GM23338 (cell line): ENCODE measurements at regions not wholly inside any gene's neighbourhood (a gene's known extent, or its start where the extent isn't known, plus 50 kb on each side); places are given as distances from the start of the nearest gene placed in this dataset.
"Not testable (repeated sequence)": the region's sequence is repeated elsewhere in the genome, so short reads cannot be mapped to it uniquely, and the experiment has no call there.

Source experiments
- ATAC-seq: fragments of 200-7000 bp; cut with Tn5 transposase; 3 replicates; pipeline ENCODE4 v1.9.1; 2020
- DNase-seq: peaks from one replicate; pipeline ENCODE4 v3.0.0-alpha.2; 2015; ENCODE audit warnings: low spot score
- H2AFZ ChIP-seq: fragments of 200-600 bp; sonication (generic); 2 replicates; pipeline ENCODE4 v1.8.0; 2016; ENCODE audit warnings: antibody characterized with exemption, mild to moderate bottlenecking, moderate library complexity
- H3F3A ChIP-seq: fragments of 200-600 bp; sonication (generic); replicated peaks from 2 replicates; pipeline ENCODE4 v1.8.0; 2017; ENCODE audit warnings: antibody characterized with exemption, mixed run types, low read depth
- H3K27ac ChIP-seq: fragments of 200-600 bp; sonication (generic); 2 replicates; pipeline ENCODE4 v1.6.1; 2016; ENCODE audit warnings: low read depth
- H3K27me3 ChIP-seq: fragments of 200-600 bp; sonication (generic); 2 replicates; pipeline ENCODE4 v1.8.0; 2016; ENCODE audit warnings: mild to moderate bottlenecking, mixed run types, moderate library complexity; ENCODE audit not compliant: insufficient read depth
- H3K36me3 ChIP-seq: fragments of 200-600 bp; sonication (generic); 2 replicates; pipeline ENCODE4 v1.8.0; 2016; ENCODE audit warnings: mild to moderate bottlenecking; ENCODE audit not compliant: insufficient read depth
- H3K4me1 ChIP-seq: fragments of 200-600 bp; sonication (generic); 2 replicates; pipeline ENCODE4 v1.8.0; 2016; ENCODE audit warnings: mild to moderate bottlenecking, moderate library complexity; ENCODE audit not compliant: insufficient read depth
- H3K4me2 ChIP-seq: fragments of 200-600 bp; sonication (generic); 2 replicates; pipeline ENCODE4 v1.7.1; 2017; ENCODE audit warnings: mixed run types
- H3K4me3 ChIP-seq: fragments of 200-600 bp; sonication (generic); 2 replicates; pipeline ENCODE4 v1.6.1; 2016; ENCODE audit warnings: mixed run types
- H3K79me2 ChIP-seq: fragments of 200-600 bp; sonication (generic); replicated peaks from 2 replicates; pipeline ENCODE4 v1.8.0; 2017; ENCODE audit warnings: mild to moderate bottlenecking; ENCODE audit not compliant: insufficient read depth
- H3K9me2 ChIP-seq: fragments of 200-600 bp; sonication (generic); 2 replicates; pipeline ENCODE4 v1.8.0; 2017; ENCODE audit not compliant: insufficient read depth
- H4K20me1 ChIP-seq: fragments of 200-600 bp; sonication (generic); replicated peaks from 2 replicates; pipeline ENCODE4 v1.8.0; 2017; ENCODE audit warnings: mild to moderate bottlenecking; ENCODE audit not compliant: insufficient read depth
- H3K27ac Mint-ChIP-seq: 2 replicates; pipeline ENCODE4 v1.8.0; 2020; ENCODE audit warnings: inconsistent platforms, mild to moderate bottlenecking, moderate library complexity, mixed read lengths
- H3K27me3 Mint-ChIP-seq: 3 replicates; pipeline ENCODE4 v1.8.0; 2022; ENCODE audit warnings: low read depth, mild to moderate bottlenecking, moderate library complexity, mixed read lengths, inconsistent platforms; ENCODE audit not compliant: insufficient read depth, poor library complexity
- H3K36me3 Mint-ChIP-seq: 3 replicates; pipeline ENCODE4 v1.8.0; 2021; ENCODE audit warnings: low read depth, mild to moderate bottlenecking, inconsistent platforms, moderate library complexity, mixed read lengths
- H3K4me1 Mint-ChIP-seq: 3 replicates; pipeline ENCODE4 v1.8.0; 2020; ENCODE audit warnings: mild to moderate bottlenecking, inconsistent platforms, mixed read lengths
- H3K4me3 Mint-ChIP-seq: 3 replicates; pipeline ENCODE4 v1.8.0; 2021; ENCODE audit warnings: moderate library complexity, mild to moderate bottlenecking, inconsistent platforms, mixed read lengths
- H3K9me3 Mint-ChIP-seq: 3 replicates; pipeline ENCODE4 v1.8.0; 2020; ENCODE audit warnings: moderate library complexity, mild to moderate bottlenecking, inconsistent platforms, mixed read lengths
- NANOG ChIP-seq: IDR thresholded peaks from 2 replicates; pipeline ENCODE4 v1.6.1; 2016; ENCODE audit warnings: antibody characterized with exemption, borderline replicate concordance
- STAT1 ChIP-seq: IDR thresholded peaks from one replicate; pipeline ENCODE4 v1.6.1; 2016; ENCODE audit warnings: antibody characterized with exemption; ENCODE audit not compliant: unreplicated experiment
- TF ChIP-seq, protein P1 (sequence below): IDR thresholded peaks from one replicate; pipeline ENCODE4 v1.6.1; 2018; ENCODE audit warnings: antibody characterized with exemption; ENCODE audit not compliant: unreplicated experiment

DNA sequence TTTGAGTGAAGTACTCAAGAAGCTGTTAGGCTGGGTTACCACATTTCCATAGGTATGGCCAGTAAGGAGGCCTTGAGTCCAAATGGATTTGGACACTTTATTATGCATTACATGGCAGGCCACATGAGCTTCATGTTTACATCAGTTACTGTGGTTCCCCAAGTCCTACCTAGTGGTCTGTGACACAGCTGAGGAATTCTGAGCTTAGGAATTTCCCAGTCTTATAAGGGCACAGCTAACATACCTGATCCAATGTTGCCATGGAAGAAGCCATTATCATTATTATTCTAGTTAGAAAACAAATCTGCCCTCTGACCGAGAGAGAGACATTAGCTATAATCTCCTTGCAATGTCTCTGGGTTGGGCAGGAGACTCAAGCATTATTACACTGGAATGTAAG is 174.4 kb upstream of the NUDT10 start (continued):
- TF ChIP-seq, protein P1, sequence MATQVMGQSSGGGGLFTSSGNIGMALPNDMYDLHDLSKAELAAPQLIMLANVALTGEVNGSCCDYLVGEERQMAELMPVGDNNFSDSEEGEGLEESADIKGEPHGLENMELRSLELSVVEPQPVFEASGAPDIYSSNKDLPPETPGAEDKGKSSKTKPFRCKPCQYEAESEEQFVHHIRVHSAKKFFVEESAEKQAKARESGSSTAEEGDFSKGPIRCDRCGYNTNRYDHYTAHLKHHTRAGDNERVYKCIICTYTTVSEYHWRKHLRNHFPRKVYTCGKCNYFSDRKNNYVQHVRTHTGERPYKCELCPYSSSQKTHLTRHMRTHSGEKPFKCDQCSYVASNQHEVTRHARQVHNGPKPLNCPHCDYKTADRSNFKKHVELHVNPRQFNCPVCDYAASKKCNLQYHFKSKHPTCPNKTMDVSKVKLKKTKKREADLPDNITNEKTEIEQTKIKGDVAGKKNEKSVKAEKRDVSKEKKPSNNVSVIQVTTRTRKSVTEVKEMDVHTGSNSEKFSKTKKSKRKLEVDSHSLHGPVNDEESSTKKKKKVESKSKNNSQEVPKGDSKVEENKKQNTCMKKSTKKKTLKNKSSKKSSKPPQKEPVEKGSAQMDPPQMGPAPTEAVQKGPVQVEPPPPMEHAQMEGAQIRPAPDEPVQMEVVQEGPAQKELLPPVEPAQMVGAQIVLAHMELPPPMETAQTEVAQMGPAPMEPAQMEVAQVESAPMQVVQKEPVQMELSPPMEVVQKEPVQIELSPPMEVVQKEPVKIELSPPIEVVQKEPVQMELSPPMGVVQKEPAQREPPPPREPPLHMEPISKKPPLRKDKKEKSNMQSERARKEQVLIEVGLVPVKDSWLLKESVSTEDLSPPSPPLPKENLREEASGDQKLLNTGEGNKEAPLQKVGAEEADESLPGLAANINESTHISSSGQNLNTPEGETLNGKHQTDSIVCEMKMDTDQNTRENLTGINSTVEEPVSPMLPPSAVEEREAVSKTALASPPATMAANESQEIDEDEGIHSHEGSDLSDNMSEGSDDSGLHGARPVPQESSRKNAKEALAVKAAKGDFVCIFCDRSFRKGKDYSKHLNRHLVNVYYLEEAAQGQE: no peak
- no peak for TF ChIP-seq NANOG

DNA sequence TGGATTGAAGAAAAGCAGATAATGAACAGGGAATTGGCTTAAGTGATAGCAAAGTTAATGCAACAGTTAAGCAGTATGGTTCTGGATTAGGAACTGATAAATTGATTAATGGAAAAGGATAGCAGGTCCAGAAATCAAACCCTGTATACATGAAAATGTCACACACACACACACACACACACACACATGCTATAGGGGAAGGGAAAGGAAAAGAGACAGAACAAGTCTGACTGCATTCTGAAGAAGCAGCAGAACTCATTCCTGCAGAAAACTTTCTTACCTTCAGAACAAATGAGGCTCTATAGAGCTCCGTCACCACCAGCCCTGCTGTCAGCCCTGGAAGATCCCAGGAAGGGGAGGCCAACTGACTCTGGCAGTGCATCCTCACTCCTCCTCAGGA is 173.2 kb upstream of the NUDT10 start:
- H3K4me1 Mint-ChIP-seq, H3K4me3 ChIP-seq, H2AFZ ChIP-seq, H4K20me1 ChIP-seq, H3K36me3 Mint-ChIP-seq, H3K27ac Mint-ChIP-seq, ATAC-seq, DNase-seq, H3K4me3 Mint-ChIP-seq, H3F3A ChIP-seq, H3K36me3 ChIP-seq, H3K4me1 ChIP-seq, H3K27ac ChIP-seq, H3K4me2 ChIP-seq, H3K79me2 ChIP-seq, H3K27me3 ChIP-seq, H3K27me3 Mint-ChIP-seq, H3K9me3 Mint-ChIP-seq, H3K9me2 ChIP-seq: not testable (repeated sequence)

DNA sequence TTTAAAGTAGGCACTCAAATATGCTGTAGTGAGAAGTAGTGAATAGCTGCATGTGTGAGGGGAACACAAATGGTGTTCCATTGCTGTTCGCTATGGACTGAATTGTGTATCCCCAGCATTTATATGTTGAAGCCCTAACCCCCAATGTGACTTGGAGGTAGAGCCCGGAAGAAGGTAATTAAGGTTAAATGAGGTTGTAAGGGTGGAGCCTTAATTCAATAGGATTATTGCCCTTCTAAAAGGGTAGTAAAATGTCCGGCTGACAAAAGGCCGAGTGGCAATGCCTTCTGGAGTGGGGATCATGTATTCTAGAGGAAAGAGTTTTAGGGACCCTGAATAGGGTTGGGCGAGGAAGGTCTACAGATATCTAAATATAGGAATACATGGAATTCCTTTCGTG is 168.9 kb upstream of the NUDT10 start:
- no peak for DNase-seq
- H4K20me1 ChIP-seq: no peaks in the 10 kb centered on the region
- Mint-ChIP-seq H3K27me3 (peaks cover 2% of the 10 kb centered on the region), H3K4me1 (no peaks in the 10 kb centered on the region), H3K4me3 (no peak overlapping the region), H3K27ac (no peak overlapping the region), H3K9me3 (no peaks in the 10 kb centered on the region), H3K36me3 (no peaks in the 10 kb centered on the region)
- no peak for ATAC-seq
- no peak overlapping the region for H3K4me2 ChIP-seq
- no peaks in the 10 kb centered on the region for H3K36me3 ChIP-seq
- no peaks in the 10 kb centered on the region for H3K79me2 ChIP-seq
- H3K4me1 ChIP-seq: no peaks in the 10 kb centered on the region
- H3K27ac ChIP-seq: no peak overlapping the region
- no peaks in the 10 kb centered on the region for H3F3A ChIP-seq
- no peaks in the 10 kb centered on the region for H3K27me3 ChIP-seq
- TF ChIP-seq STAT1: no peak
- no peak overlapping the region for H2AFZ ChIP-seq
- no peaks in the 10 kb centered on the region for H3K9me2 ChIP-seq
- H3K4me3 ChIP-seq: no peak overlapping the region

DNA sequence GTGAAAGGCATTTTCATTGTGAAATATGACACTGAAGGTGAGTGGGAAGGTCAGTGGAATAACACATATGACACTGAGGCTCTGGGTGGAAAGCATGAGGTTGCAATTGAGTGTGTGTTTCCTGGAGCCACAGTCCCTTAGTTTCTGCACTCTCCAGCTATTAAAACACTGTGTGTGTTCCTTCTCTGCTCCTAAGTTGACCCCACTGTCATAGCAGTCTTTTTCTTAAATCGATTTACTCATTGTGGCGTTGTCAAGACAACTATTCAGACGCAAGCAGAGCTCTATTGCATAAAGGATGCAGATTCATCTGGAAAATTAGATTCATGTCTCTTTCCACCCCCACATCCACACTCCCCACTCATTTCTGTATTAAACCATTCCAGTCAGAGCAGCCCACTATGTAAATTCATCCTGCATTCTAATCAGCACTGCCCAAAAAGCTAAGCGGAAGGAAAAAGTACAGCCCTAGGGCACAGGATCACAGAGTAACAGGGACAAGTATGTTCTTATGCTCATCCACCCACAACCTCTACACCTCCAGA is 154.2 kb upstream of the NUDT10 start:
- H3K4me3 ChIP-seq, H3K9me2 ChIP-seq, H3K4me2 ChIP-seq, H3K4me1 Mint-ChIP-seq, H3K36me3 ChIP-seq, H3K4me1 ChIP-seq, H3K27me3 Mint-ChIP-seq, H3K36me3 Mint-ChIP-seq, H3K9me3 Mint-ChIP-seq, H3K4me3 Mint-ChIP-seq, H2AFZ ChIP-seq, DNase-seq, H3K79me2 ChIP-seq, H3F3A ChIP-seq, H3K27ac ChIP-seq, ATAC-seq, H4K20me1 ChIP-seq, H3K27me3 ChIP-seq, H3K27ac Mint-ChIP-seq: not testable (repeated sequence)

DNA sequence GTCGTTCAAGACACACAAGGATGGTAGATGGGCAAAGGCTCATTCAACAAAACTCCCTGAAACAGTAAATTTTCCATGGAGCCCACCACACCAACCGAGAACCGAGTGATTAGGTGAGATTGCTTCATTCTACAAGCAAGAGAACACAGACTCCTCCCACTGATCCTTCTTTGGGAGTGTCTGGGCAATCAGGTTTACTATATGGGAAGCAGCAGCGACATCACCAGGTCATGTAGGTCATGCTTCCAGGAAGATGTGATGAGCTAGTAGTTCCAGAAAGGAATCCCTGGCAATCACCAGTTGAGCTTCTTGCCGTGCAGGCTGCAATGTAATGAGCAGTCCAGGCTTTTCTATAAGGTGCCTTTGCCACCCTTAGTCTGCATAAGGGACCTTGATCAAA is 152.8 kb upstream of the NUDT10 start:
- not testable (repeated sequence) for DNase-seq, H3K36me3 ChIP-seq, H3K27me3 ChIP-seq, H3K4me1 ChIP-seq, H3K4me1 Mint-ChIP-seq, H3K9me3 Mint-ChIP-seq, H3K4me3 ChIP-seq, H3K27me3 Mint-ChIP-seq, H3K4me3 Mint-ChIP-seq, H3K27ac ChIP-seq, H3K27ac Mint-ChIP-seq, ATAC-seq, H3F3A ChIP-seq, H3K36me3 Mint-ChIP-seq, H3K4me2 ChIP-seq, H4K20me1 ChIP-seq, H3K9me2 ChIP-seq, H2AFZ ChIP-seq, H3K79me2 ChIP-seq
